Endothelial cell of umbilical vein (primary cell): ENCODE measurements at regions not wholly inside any gene's neighbourhood (a gene's known extent, or its start where the extent isn't known, plus 50 kb on each side); places are given as distances from the start of the nearest gene placed in this dataset.

Experiments used
- BruUV-seq: library from RNA; stranded (reverse); fragments of 400-500 nt; replicated peaks from 2 replicates; lab custom pipeline; 2021; lab: Mats Ljungman, UMichigan
- CTCF ChIA-PET: fragments of 300-600, 350-600 bp; sonication (Branson Sonifier 250); formaldehyde crosslinking; loops from one replicate; lab custom pipeline; 2021; ENCODE audit warnings: antibody characterized with exemption, inconsistent platforms; lab: Charles Lee
- POLR2A ChIA-PET: fragments of 300-600, 350-600 bp; sonication (Branson Sonifier 250); formaldehyde crosslinking; loops from one replicate; lab custom pipeline; 2021; ENCODE audit warnings: antibody characterized with exemption, inconsistent platforms; lab: Charles Lee
- DNase-seq: peaks from one replicate; pipeline ENCODE4 v3.0.0-alpha.2; 2011; ENCODE audit warnings: low read depth, low spot score
- FAIRE-seq: peaks from 2 replicates; lab custom pipeline; 2011; peaks lifted over from hg19 to GRCh38; lab: Jason Lieb, UNC
- H2AFZ ChIP-seq: 2 replicates; pipeline ENCODE4 v1.6.0; 2012; ENCODE audit warnings: low read depth, low read length, control low read depth, inconsistent platforms
- H3K27ac ChIP-seq: 2 replicates; pipeline ENCODE4 v1.5.1; 2011; ENCODE audit warnings: low read depth, mild to moderate bottlenecking, control low read depth, low read length, moderate library complexity; ENCODE audit not compliant: insufficient read depth
- H3K27me3 ChIP-seq, 2 experiments: 2 replicates each; pipeline versions ENCODE4 v1.6.0 to v1.6.1; 2011; ENCODE audit warnings: low read length in 2 of 2, mixed read lengths in 1 of 2; ENCODE audit not compliant: control insufficient read depth in 2 of 2, insufficient read depth in 2 of 2
- H3K36me3 ChIP-seq, 2 experiments: 2 replicates in 1 of 2; 3 replicates in 1 of 2; pipeline ENCODE4 v1.5.1; 2011; ENCODE audit warnings: low read length in 2 of 2, mild to moderate bottlenecking in 1 of 2, moderate library complexity in 1 of 2; ENCODE audit not compliant: control insufficient read depth in 2 of 2, insufficient read depth in 2 of 2; ENCODE audit errors: extremely low read depth in 1 of 2
- H3K4me1 ChIP-seq: 3 replicates; pipeline ENCODE4 v1.5.1; 2011; ENCODE audit warnings: mild to moderate bottlenecking, low read length; ENCODE audit not compliant: control insufficient read depth, insufficient read depth; ENCODE audit errors: extremely low read depth
- H3K4me2 ChIP-seq: 2 replicates; pipeline ENCODE4 v1.6.1; 2011; ENCODE audit warnings: low read length, control low read depth, mixed read lengths; ENCODE audit not compliant: insufficient read depth
- H3K4me3 ChIP-seq, 3 experiments: fragments of 200-600 bp in 1 of 3; sonication (generic), shearing (Covaris generic) in 1 of 3; replicated peaks in 1 of 3; 2 replicates each; pipeline ENCODE4 v1.5.1; 2011 to 2016; ENCODE audit warnings: control low read depth in 3 of 3, low read length in 3 of 3, mild to moderate bottlenecking in 2 of 3, inconsistent platforms in 1 of 3, low read depth in 1 of 3, moderate library complexity in 1 of 3; ENCODE audit not compliant: insufficient read depth in 1 of 3
- H3K79me2 ChIP-seq: 2 replicates; pipeline ENCODE4 v1.6.0; 2012; ENCODE audit warnings: low read length, inconsistent platforms; ENCODE audit not compliant: control insufficient read depth, insufficient read depth
- H3K9ac ChIP-seq: replicated peaks from 2 replicates; pipeline ENCODE3; 2011; ENCODE audit warnings: low read length, control low read depth; ENCODE audit not compliant: insufficient read depth; ENCODE audit errors: extremely low read depth
- H3K9me1 ChIP-seq: replicated peaks from 3 replicates; pipeline ENCODE4 v1.6.0; 2011; ENCODE audit warnings: mild to moderate bottlenecking, low read length; ENCODE audit not compliant: control insufficient read depth, insufficient read depth; ENCODE audit errors: extremely low read depth
- H3K9me3 ChIP-seq: replicated peaks from 2 replicates; pipeline ENCODE4 v1.5.1; 2012; ENCODE audit warnings: low read length, inconsistent platforms; ENCODE audit not compliant: control insufficient read depth, insufficient read depth
- H4K20me1 ChIP-seq: replicated peaks from 2 replicates; pipeline ENCODE3; 2011; ENCODE audit warnings: mild to moderate bottlenecking, low read length; ENCODE audit not compliant: control insufficient read depth, insufficient read depth; ENCODE audit errors: extremely low read depth
- CTCF ChIP-seq, 2 donors: IDR thresholded peaks; 1 replicate in 1 of 2; 2 replicates in 1 of 2; pipeline ENCODE4 v1.5.1; 2011; ENCODE audit warnings: low read length in 2 of 2, mild to moderate bottlenecking in 2 of 2, moderate library complexity in 2 of 2, control low read depth in 1 of 2, inconsistent platforms in 1 of 2, low read depth in 1 of 2; ENCODE audit not compliant: insufficient read depth in 1 of 2; ENCODE audit errors: extremely low read depth in 1 of 2
- MYC ChIP-seq: IDR thresholded peaks from one replicate; pipeline ENCODE4 v1.6.1; 2011; ENCODE audit warnings: mild to moderate bottlenecking, low read depth, low read length
- POLR2AphosphoS5 ChIP-seq: IDR thresholded peaks from 2 replicates; pipeline ENCODE4 v1.6.1; 2012; ENCODE audit warnings: low read depth, mild to moderate bottlenecking, control low read depth, low read length, moderate library complexity; ENCODE audit not compliant: insufficient read depth
- dilution Hi-C: fragments of 300-500 bp; cut with MboI; formaldehyde crosslinking; loops from one replicate; pipeline ENCODE4 v1.15.0; 2019; ENCODE audit warnings: low sequenced_read_pairs; ENCODE audit not compliant: extremely low pct_ligation_motif_present
- intact Hi-C: fragments of 100-400 bp; cut with micrococcal nuclease; formaldehyde crosslinking; loops from one replicate; pipeline ENCODE4 v1.10.0; 2022

GRCh38 chr5:74919487-74919886 is 53.3 kb upstream of the FAM169A start:
- H3K9me1 ChIP-seq, result no peaks in the 10 kb centered on the region
- H3K4me3 ChIP-seq, result no peak overlapping the region
- H3K9me3 ChIP-seq, result no peaks in the 10 kb centered on the region
- no peak overlapping the region for H3K9ac ChIP-seq
- H3K4me1 ChIP-seq, result peaks cover 8% of the 10 kb centered on the region
- ChIA-PET POLR2A (no interaction called here), CTCF (interaction anchor here (0.7 to 4.8 kb wide), 5 partner anchors 16 to 270 kb away, joined by 3 to 48 read pairs (median 4); no protein-coding TSS in a partner anchor)
- no peak overlapping the region for H3K27ac ChIP-seq
- no peaks in the 10 kb centered on the region for H3K79me2 ChIP-seq
- no peaks in the 10 kb centered on the region for H3K36me3 ChIP-seq
- dilution Hi-C loops, result no loop called here
- no TSS peak for BruUV-seq
- no peak overlapping the region for H3K4me2 ChIP-seq
- no peaks in the 10 kb centered on the region for H4K20me1 ChIP-seq
- peak; percentile 65 for DNase-seq
- intact Hi-C loops, result loop anchor here (1.0 kb wide), 2 partner anchors 153 to 246 kb away; no protein-coding TSS in a partner anchor
- peak; percentile 70 for FAIRE-seq
- H3K27me3 ChIP-seq, result no peaks in the 10 kb centered on the region
- peak; percentile 45 to 48 for TF ChIP-seq CTCF (IDR thresholded peaks at IDR 0.05; ENCODE audit: extremely low read depth in 1 of 2, insufficient read depth in 1 of 2, low read depth in 1 of 2, low read length in 2 of 2)
- no peak for TF ChIP-seq MYC
- H2AFZ ChIP-seq, result no peak overlapping the region

GRCh38 chr5:74919041-74919440 is 52.9 kb upstream of the FAM169A start:
- no peaks in the 10 kb centered on the region for H3K9me3 ChIP-seq
- no peaks in the 10 kb centered on the region for H3K79me2 ChIP-seq
- H3K27ac ChIP-seq, result no peak overlapping the region
- dilution Hi-C loops, result no loop called here
- H2AFZ ChIP-seq, result no peak overlapping the region
- no peaks in the 10 kb centered on the region for H3K27me3 ChIP-seq
- H3K4me3 ChIP-seq, result no peak overlapping the region
- FAIRE-seq (no peak), DNase-seq (no peak)
- no peaks in the 10 kb centered on the region for H3K9me1 ChIP-seq
- H3K9ac ChIP-seq, result no peak overlapping the region
- no peaks in the 10 kb centered on the region for H4K20me1 ChIP-seq
- BruUV-seq, result no TSS peak
- CTCF ChIA-PET, result interaction anchor here (0.7 to 4.8 kb wide), 6 partner anchors 16 to 270 kb away, joined by 3 to 48 read pairs (median 4); no protein-coding TSS in a partner anchor
- POLR2A ChIA-PET, result no interaction called here
- no peaks in the 10 kb centered on the region for H3K36me3 ChIP-seq
- no peak for TF ChIP-seq POLR2AphosphoS5
- intact Hi-C loops, result loop anchor here (1.0 kb wide), 2 partner anchors 153 to 246 kb away; no protein-coding TSS in a partner anchor
- peaks cover 8% of the 10 kb centered on the region for H3K4me1 ChIP-seq
- no peak overlapping the region for H3K4me2 ChIP-seq
